GM19438 (cell line): ENCODE measurements at regions not wholly inside any gene's neighbourhood (a gene's known extent, or its start where the extent isn't known, plus 50 kb on each side); places are given as distances from the start of the nearest gene placed in this dataset.

Experiments
- ATAC-seq: cut with Tn5 transposase; IDR thresholded peaks from one replicate; pipeline ENCODE4 v1.9.1; 2021; ENCODE audit warnings: low read depth; ENCODE audit not compliant: unreplicated experiment

- ATAC-seq: no peak
Measured at GRCh38 chr5:128665747-128666355, 127.8 kb upstream of the FBN2 start.

GRCh38 chr5:128667152-128667551 lies 129.1 kb upstream of the FBN2 start:
- ATAC-seq: no peak

GRCh38 chr5:128667751-128668150 lies 129.7 kb upstream of the FBN2 start:
- ATAC-seq: no peak

GRCh38 chr5:128668921-128669320 lies 130.9 kb upstream of the FBN2 start:
- no peak for ATAC-seq

- ATAC-seq: no peak
Measured at GRCh38 chr5:128669803-128670202, 131.8 kb upstream of the FBN2 start.

GRCh38 chr5:128671943-128672342 lies 133.9 kb upstream of the FBN2 start:
- ATAC-seq: no peak

- ATAC-seq: no peak
Measured at GRCh38 chr5:128673000-128673399, 135.0 kb upstream of the FBN2 start.

- no peak for ATAC-seq
Measured at GRCh38 chr5:128673411-128673957, 135.4 kb upstream of the FBN2 start.

GRCh38 chr5:128673970-128674369 lies 135.9 kb upstream of the FBN2 start:
- no peak for ATAC-seq

GRCh38 chr5:128674837-128675446 lies 136.9 kb upstream of the FBN2 start:
- ATAC-seq: peak; percentile 89

GRCh38 chr5:128681096-128681495 lies 143.1 kb upstream of the FBN2 start:
- no peak for ATAC-seq

GRCh38 chr5:128681764-128682592 lies 143.9 kb upstream of the FBN2 start:
- no peak for ATAC-seq

GRCh38 chr5:128682669-128683068 lies 144.6 kb upstream of the FBN2 start:
- no peak for ATAC-seq

GRCh38 chr5:128684961-128685360 lies 146.9 kb upstream of the FBN2 start:
- ATAC-seq: no peak

- no peak for ATAC-seq
Measured at GRCh38 chr5:128687930-128688329, 149.9 kb upstream of the FBN2 start.

- ATAC-seq: no peak
Measured at GRCh38 chr5:128693764-128694163, 155.7 kb upstream of the FBN2 start.

GRCh38 chr5:128695791-128696530 lies 157.9 kb upstream of the FBN2 start:
- ATAC-seq: no peak

GRCh38 chr5:128701301-128701700 lies 163.3 kb upstream of the FBN2 start:
- ATAC-seq: no peak

GRCh38 chr5:128703322-128703721 lies 165.3 kb upstream of the FBN2 start:
- ATAC-seq: no peak

GRCh38 chr5:128706269-128706668 lies 168.2 kb upstream of the FBN2 start:
- ATAC-seq: no peak

GRCh38 chr5:128708841-128709240 lies 170.8 kb upstream of the FBN2 start:
- no peak for ATAC-seq
